GM12878 (cell line): ENCODE measurements at regions not wholly inside any gene's neighbourhood (a gene's known extent, or its start where the extent isn't known, plus 50 kb on each side); places are given as distances from the start of the nearest gene placed in this dataset.

Experiments used
- ATAC-seq: fragments of 200-7000 bp; cut with Tn5 transposase; 3 replicates; pipeline ENCODE4 v1.9.1; 2020; ENCODE audit warnings: mild to moderate bottlenecking, moderate library complexity
- BruUV-seq: library from RNA; stranded (reverse); fragments of 400-500 nt; replicated peaks from 2 replicates; lab custom pipeline; 2021; lab: Mats Ljungman, UMichigan
- CTCF ChIA-PET: fragments of 300-600 bp; sonication (Branson Sonifier 250); formaldehyde crosslinking; extraction: SDS; loops from one replicate; lab custom pipeline; 2021; ENCODE audit warnings: inconsistent platforms; lab: Yijun Ruan, JAX
- POLR2A ChIA-PET: fragments of 350-600 bp; formaldehyde crosslinking; extraction: SDS; loops from one replicate; lab custom pipeline; 2021; ENCODE audit warnings: inconsistent platforms; lab: Charles Lee
- RAD21 ChIA-PET: fragments of 300-600 bp; sonication (Branson Sonifier 250); formaldehyde crosslinking; loops from one replicate; lab custom pipeline; 2023; ENCODE audit warnings: antibody characterized with exemption; ENCODE audit not compliant: unreplicated experiment; lab: Charles Lee
- SMC1A ChIA-PET: fragments of 300-600 bp; sonication (Branson Sonifier 250); formaldehyde crosslinking; loops from one replicate; lab custom pipeline; 2023; ENCODE audit not compliant: unreplicated experiment, uncharacterized antibody; lab: Charles Lee
- DNase-seq: peaks from one replicate; pipeline ENCODE4 v3.0.0-alpha.2; 2011; ENCODE audit warnings: low read depth, low spot score
- FAIRE-seq: peaks from 3 replicates; lab custom pipeline; 2011; peaks lifted over from hg19 to GRCh38; lab: Jason Lieb, UNC
- H2AFZ ChIP-seq: 2 replicates; pipeline ENCODE4 v1.6.0; 2011; ENCODE audit warnings: low read depth, low read length, control low read depth; ENCODE audit not compliant: control insufficient read depth
- H3K27ac ChIP-seq: 2 replicates; pipeline ENCODE4 v1.5.1; 2011; ENCODE audit warnings: control low read depth; ENCODE audit not compliant: control insufficient read depth, insufficient read depth
- H3K27me3 ChIP-seq, 2 experiments: replicated peaks in 1 of 2; 2 replicates each; pipeline versions ENCODE4 v1.6.0 to v1.6.1; 2011; ENCODE audit warnings: low read length in 1 of 2; ENCODE audit not compliant: control insufficient read depth in 2 of 2, insufficient read depth in 2 of 2
- H3K36me3 ChIP-seq, 2 experiments: 2 replicates each; pipeline ENCODE4 v1.5.1; 2011; ENCODE audit warnings: low read length in 1 of 2; ENCODE audit not compliant: control insufficient read depth in 2 of 2, insufficient read depth in 2 of 2
- H3K4me1 ChIP-seq: 2 replicates; pipeline ENCODE4 v1.6.1; 2011; ENCODE audit warnings: mild to moderate bottlenecking, low read length, moderate library complexity, mixed read lengths; ENCODE audit not compliant: control insufficient read depth, insufficient read depth
- H3K4me2 ChIP-seq: 2 replicates; pipeline ENCODE4 v1.6.0; 2011; ENCODE audit warnings: control low read depth; ENCODE audit not compliant: control insufficient read depth, insufficient read depth
- H3K4me3 ChIP-seq: fragments of 200-600 bp; sonication (generic); 2 replicates; pipeline ENCODE4 v1.5.1; 2016
- H3K79me2 ChIP-seq: 2 replicates; pipeline ENCODE4 v1.6.0; 2011; ENCODE audit warnings: low read length; ENCODE audit not compliant: control insufficient read depth, insufficient read depth
- H3K9ac ChIP-seq: 2 replicates; pipeline ENCODE4 v1.8.0; 2011; ENCODE audit warnings: low read length, control low read depth, mixed read lengths; ENCODE audit not compliant: control insufficient read depth, insufficient read depth
- H3K9me3 ChIP-seq: replicated peaks from 3 replicates; pipeline ENCODE4 v1.5.1; 2011; ENCODE audit warnings: mild to moderate bottlenecking, low read length; ENCODE audit not compliant: control insufficient read depth, insufficient read depth
- H4K20me1 ChIP-seq: 2 replicates; pipeline ENCODE4 v1.6.0; 2011; ENCODE audit not compliant: control insufficient read depth, insufficient read depth
- ATF2 ChIP-seq: IDR thresholded peaks from 2 replicates; pipeline ENCODE4 v1.6.1; 2012; ENCODE audit warnings: low read length, inconsistent platforms
- CBX3 ChIP-seq: fragments of 200-600 bp; sonication (generic); IDR thresholded peaks from 2 replicates; pipeline ENCODE4 v1.6.1; 2016; ENCODE audit warnings: low read depth, borderline replicate concordance
- CREB1 ChIP-seq: IDR thresholded peaks from 2 replicates; pipeline ENCODE4 v1.6.1; 2012; ENCODE audit warnings: low read depth, mild to moderate bottlenecking, inconsistent platforms
- HDGF ChIP-seq: fragments of 450-650 bp; IDR thresholded peaks from 2 replicates; pipeline ENCODE4 v1.6.1; 2016; ENCODE audit warnings: antibody characterized with exemption
- NR2F1 ChIP-seq: fragments of 450-650 bp; conservative IDR thresholded peaks from 2 replicates; pipeline ENCODE4 v1.6.1; 2017; ENCODE audit warnings: mild to moderate bottlenecking
- POU2F2 ChIP-seq: IDR thresholded peaks from 3 replicates; pipeline ENCODE4 v1.6.1; 2011; ENCODE audit warnings: low read depth, mild to moderate bottlenecking, low read length, borderline replicate concordance
- RFX5 ChIP-seq: IDR thresholded peaks from 2 replicates; pipeline ENCODE4 v1.6.1; 2011; ENCODE audit warnings: low read depth, low read length, improper control_type of control experiment
- STAT1 ChIP-seq: fragments of 450-650 bp; conservative IDR thresholded peaks from 2 replicates; pipeline ENCODE4 v1.6.1; 2014; ENCODE audit warnings: antibody characterized with exemption, mild to moderate bottlenecking
- TCF3 ChIP-seq: IDR thresholded peaks from 2 replicates; pipeline ENCODE4 v1.6.1; 2012; ENCODE audit warnings: low read depth, mild to moderate bottlenecking, low read length, borderline replicate concordance; ENCODE audit not compliant: insufficient read depth
- ZNF687 ChIP-seq: fragments of 450-650 bp; IDR thresholded peaks from 2 replicates; pipeline ENCODE4 v1.6.1; 2017; ENCODE audit warnings: mild to moderate bottlenecking, moderate library complexity
- WGBS: methylation state at CpG from one replicate; pipeline ENCODE4 v1.1.6; 2016; ENCODE audit warnings: low lambda C conversion rate; ENCODE audit not compliant: insufficient replicate concordance, insufficient coverage; ENCODE audit errors: missing lambda C conversion rate; 5-methylcytosine and 5-hydroxymethylcytosine counted together
- in situ Hi-C: fragments of 300-500 bp; cut with MboI; formaldehyde crosslinking; loops from 9 replicates; pipeline ENCODE4 v1.14.3; 2018; ENCODE audit warnings: mixed read lengths
- intact Hi-C: fragments of 100-400 bp; cut with micrococcal nuclease; formaldehyde crosslinking; loops from one replicate; pipeline ENCODE4 v1.14.2; 2022; ENCODE audit not compliant: unreplicated experiment

- ChIA-PET CTCF (interaction anchor here (1.2 kb wide), 1 partner anchor 16 kb away, joined by 3 read pairs; no protein-coding TSS in a partner anchor), POLR2A (interaction anchor here (0.6 kb wide), 1 partner anchor 1272 kb away, joined by 5 read pairs; no protein-coding TSS in a partner anchor), RAD21 (interaction anchor here (0.8 to 1.0 kb wide), 2 partner anchors 13 to 19 kb away, joined by 3 read pairs; no protein-coding TSS in a partner anchor), SMC1A (interaction anchor here (0.6 to 0.9 kb wide), 2 partner anchors 8 to 1508 kb away, joined by 3 read pairs; no protein-coding TSS in a partner anchor)
- ATAC-seq = peak; percentile 71
- Histone ChIP-seq H3K27ac (no peak overlapping the region), H4K20me1 (no peaks in the 10 kb centered on the region), H3K79me2 (no peaks in the 10 kb centered on the region), H3K4me3 (no peak overlapping the region), H2AFZ (no peak overlapping the region), H3K9ac (no peak overlapping the region), H3K4me1 (no peaks in the 10 kb centered on the region), H3K36me3 (no peaks in the 10 kb centered on the region), H3K4me2 (no peak overlapping the region), H3K9me3 (no peaks in the 10 kb centered on the region), H3K27me3 (no peaks in the 10 kb centered on the region)
- in situ Hi-C loops (no loop called here), intact Hi-C loops (loop anchor here (10.0 kb wide), 1 partner anchor 389 kb away; the partner anchor contains the start of gene TBC1D32)
- no peak for FAIRE-seq
- BruUV-seq = no TSS peak
- whole genome bisulfite sequencing = 17% methylated on average over 3 of the region's 3 CpGs
- TF ChIP-seq ATF2 = no peak
- TF ChIP-seq NR2F1 = 0 out of 2 replicates have a peak, but pooled peaks have one; percentile 30
- no peak for DNase-seq
Observed at GRCh38 chr6:120945905-120946594, 388.2 kb downstream of the TBC1D32 start.

GRCh38 chr6:120938876-120939472 is 395.3 kb downstream of the TBC1D32 start:
- DNase-seq (peak; percentile 60), ATAC-seq (peak; percentile 95), FAIRE-seq (no peak)
- Histone ChIP-seq H3K4me1 (peaks cover 8% of the 10 kb centered on the region; the same call in 1 of the 2 replicates), H3K27ac (peak overlapping the region; percentile 17; the same call in 1 of the 2 replicates), H3K27me3 (no peaks in the 10 kb centered on the region), H2AFZ (no peak overlapping the region), H3K9ac (no peak overlapping the region), H3K79me2 (no peaks in the 10 kb centered on the region), H3K4me2 (peak overlapping the region; percentile 34), H3K36me3 (no peaks in the 10 kb centered on the region), H4K20me1 (no peaks in the 10 kb centered on the region), H3K9me3 (no peaks in the 10 kb centered on the region), H3K4me3 (no peak overlapping the region)
- 3% methylated on average over 3 of the region's 3 CpGs for WGBS
- intact Hi-C loops = no loop called here
- ChIA-PET SMC1A (interaction anchor here (1.0 to 2.4 kb wide), 4 partner anchors 18 to 27 kb away, joined by 3 to 9 read pairs (median 6); no protein-coding TSS in a partner anchor), CTCF (interaction anchor here (0.8 kb wide), 1 partner anchor 21 kb away, joined by 3 read pairs; no protein-coding TSS in a partner anchor), RAD21 (no interaction called here), POLR2A (no interaction called here)
- no TSS peak for BruUV-seq
- in situ Hi-C loops = no loop called here
- no peak for TF ChIP-seq ZNF687
- TF ChIP-seq TCF3 = no peak
- TF ChIP-seq STAT1 = no peak
- no peak for TF ChIP-seq HDGF
- no peak for TF ChIP-seq CREB1
- TF ChIP-seq CBX3 = no peak
- no peak for TF ChIP-seq POU2F2
- TF ChIP-seq RFX5 = no peak
